GM19452 (cell line): ENCODE measurements at regions not wholly inside any gene's neighbourhood (a gene's known extent, or its start where the extent isn't known, plus 50 kb on each side); places are given as distances from the start of the nearest gene placed in this dataset.
"Not testable (repeated sequence)": the region's sequence is repeated elsewhere in the genome, so short reads cannot be mapped to it uniquely, and the experiment has no call there.

Experiments used
- ATAC-seq: cut with Tn5 transposase; IDR thresholded peaks from one replicate; pipeline ENCODE4 v1.9.1; 2021; ENCODE audit not compliant: unreplicated experiment

GRCh38 chr1:222470252-222470805, 77.6 kb downstream of the HHIPL2 start:
- ATAC-seq, result not testable (repeated sequence)

GRCh38 chr1:222466150-222466865, 81.6 kb downstream of the HHIPL2 start:
- no peak for ATAC-seq

- peak; percentile 90 for ATAC-seq
These were observed 82.5 kb downstream of the HHIPL2 start for GRCh38 chr1:222465211-222466041.

- peak; percentile 11 for ATAC-seq
These were observed 83.1 kb downstream of the HHIPL2 start for GRCh38 chr1:222464841-222465210.

GRCh38 chr1:222463059-222463730, 84.7 kb downstream of the HHIPL2 start:
- ATAC-seq, result no peak

- no peak for ATAC-seq
These were observed 85.3 kb downstream of the HHIPL2 start for GRCh38 chr1:222462601-222463000.

GRCh38 chr1:222461941-222462340, 86.0 kb downstream of the HHIPL2 start:
- ATAC-seq, result no peak

GRCh38 chr1:222459652-222460051, 88.3 kb downstream of the HHIPL2 start:
- ATAC-seq, result no peak

- no peak for ATAC-seq
These were observed 90.4 kb downstream of the HHIPL2 start for GRCh38 chr1:222457513-222457912.

GRCh38 chr1:222457084-222457483, 90.8 kb downstream of the HHIPL2 start:
- no peak for ATAC-seq

GRCh38 chr1:222455188-222455879, 92.6 kb downstream of the HHIPL2 start:
- ATAC-seq, result peak; percentile 97

- ATAC-seq, result peak; percentile 14
These were observed 93.1 kb downstream of the HHIPL2 start for GRCh38 chr1:222454782-222455181.

- no peak for ATAC-seq
These were observed 93.7 kb downstream of the HHIPL2 start for GRCh38 chr1:222454186-222454585.

- no peak for ATAC-seq
These were observed 95.9 kb downstream of the HHIPL2 start for GRCh38 chr1:222452031-222452430.

- no peak for ATAC-seq
These were observed 104.3 kb downstream of the HHIPL2 start for GRCh38 chr1:222443566-222443965.

- ATAC-seq, result no peak
These were observed 106.8 kb downstream of the HHIPL2 start for GRCh38 chr1:222441066-222441465.

- no peak for ATAC-seq
These were observed 123.1 kb downstream of the HHIPL2 start for GRCh38 chr1:222424826-222425225.

GRCh38 chr1:222421380-222421779, 126.5 kb downstream of the HHIPL2 start:
- ATAC-seq, result no peak

- no peak for ATAC-seq
These were observed 127.3 kb downstream of the HHIPL2 start for GRCh38 chr1:222420633-222421032.

- no peak for ATAC-seq
These were observed 129.2 kb downstream of the HHIPL2 start for GRCh38 chr1:222418654-222419053.

- ATAC-seq, result no peak
These were observed 130.6 kb downstream of the HHIPL2 start for GRCh38 chr1:222417264-222417663.
